ENCODE measurements at regions not wholly inside any gene's neighbourhood (a gene's known extent, or its start where the extent isn't known, plus 50 kb on each side); places are given as distances from the start of the nearest gene placed in this dataset.

GRCh38 chr12:93192878-93193277 is 184.8 kb upstream of the NUDT4 start:
- Histone ChIP-seq H3K27me3 (ENCODE audit: insufficient read depth, low read length, poor library complexity, severe bottlenecking) (no peaks in the 10 kb centered on the region), H2AFZ (ENCODE audit: low read length) (no peak overlapping the region), H3F3A (ENCODE audit: low read depth) (no peaks in the 10 kb centered on the region), H3K4me3 (ENCODE audit: low read length, poor library complexity, severe bottlenecking) (no peak overlapping the region), H3K79me2 (ENCODE audit: insufficient read depth, low read length) (no peaks in the 10 kb centered on the region), H3K9me2 (replicated peaks; ENCODE audit: low read depth, low read length) (no peaks in the 10 kb centered on the region), H3K9ac (ENCODE audit: low read depth, low read length, poor library complexity, severe bottlenecking) (no peak overlapping the region), H3K36me3 (ENCODE audit: insufficient read depth, low read length) (no peaks in the 10 kb centered on the region), H3K4me2 (ENCODE audit: low read depth, low read length, poor library complexity, severe bottlenecking) (no peak overlapping the region), H4K20me1 (ENCODE audit: insufficient read depth, low read length, poor library complexity, severe bottlenecking) (no peaks in the 10 kb centered on the region), H3K4me1 (ENCODE audit: insufficient read depth, low read length, poor library complexity, severe bottlenecking) (no peaks in the 10 kb centered on the region), H3K9me3 (ENCODE audit: insufficient read depth, low read depth, low read length) (no peaks in the 10 kb centered on the region)
- TF ChIP-seq CTCF (conservative IDR thresholded peaks at IDR 0.05; ENCODE audit: low read length): no peak
- no peak for TF ChIP-seq EZH2phosphoT487 (IDR thresholded peaks at IDR 0.05; ENCODE audit: borderline replicate concordance)

- Histone ChIP-seq H3K9me2 (replicated peaks; ENCODE audit: low read depth, low read length) (no peaks in the 10 kb centered on the region), H3K4me2 (ENCODE audit: low read depth, low read length, poor library complexity, severe bottlenecking) (no peak overlapping the region), H3K9me3 (ENCODE audit: insufficient read depth, low read depth, low read length) (no peaks in the 10 kb centered on the region), H3F3A (ENCODE audit: low read depth) (no peaks in the 10 kb centered on the region), H4K20me1 (ENCODE audit: insufficient read depth, low read length, poor library complexity, severe bottlenecking) (no peaks in the 10 kb centered on the region), H3K4me1 (ENCODE audit: insufficient read depth, low read length, poor library complexity, severe bottlenecking) (no peaks in the 10 kb centered on the region), H3K36me3 (ENCODE audit: insufficient read depth, low read length) (no peaks in the 10 kb centered on the region), H3K27me3 (ENCODE audit: insufficient read depth, low read length, poor library complexity, severe bottlenecking) (no peaks in the 10 kb centered on the region), H2AFZ (ENCODE audit: low read length) (no peak overlapping the region), H3K79me2 (ENCODE audit: insufficient read depth, low read length) (no peaks in the 10 kb centered on the region), H3K4me3 (ENCODE audit: low read length, poor library complexity, severe bottlenecking) (no peak overlapping the region), H3K9ac (ENCODE audit: low read depth, low read length, poor library complexity, severe bottlenecking) (no peak overlapping the region)
- TF ChIP-seq CTCF (conservative IDR thresholded peaks at IDR 0.05; ENCODE audit: low read length) (no peak), EZH2phosphoT487 (IDR thresholded peaks at IDR 0.05; ENCODE audit: borderline replicate concordance) (no peak)
Measured at GRCh38 chr12:93195511-93195910, 182.2 kb upstream of the NUDT4 start.

- Histone ChIP-seq H3K9ac (ENCODE audit: low read depth, low read length, poor library complexity, severe bottlenecking) (no peak overlapping the region), H3K79me2 (ENCODE audit: insufficient read depth, low read length) (no peaks in the 10 kb centered on the region), H3K27me3 (ENCODE audit: insufficient read depth, low read length, poor library complexity, severe bottlenecking) (no peaks in the 10 kb centered on the region), H3K9me2 (replicated peaks; ENCODE audit: low read depth, low read length) (no peaks in the 10 kb centered on the region), H3K4me3 (ENCODE audit: low read length, poor library complexity, severe bottlenecking) (no peak overlapping the region), H3K36me3 (ENCODE audit: insufficient read depth, low read length) (no peaks in the 10 kb centered on the region), H3K4me1 (ENCODE audit: insufficient read depth, low read length, poor library complexity, severe bottlenecking) (no peaks in the 10 kb centered on the region), H2AFZ (ENCODE audit: low read length) (no peak overlapping the region), H3K4me2 (ENCODE audit: low read depth, low read length, poor library complexity, severe bottlenecking) (no peak overlapping the region), H4K20me1 (ENCODE audit: insufficient read depth, low read length, poor library complexity, severe bottlenecking) (no peaks in the 10 kb centered on the region), H3F3A (ENCODE audit: low read depth) (no peaks in the 10 kb centered on the region), H3K9me3 (ENCODE audit: insufficient read depth, low read depth, low read length) (no peaks in the 10 kb centered on the region)
- TF ChIP-seq EZH2phosphoT487 (IDR thresholded peaks at IDR 0.05; ENCODE audit: borderline replicate concordance) (no peak), CTCF (conservative IDR thresholded peaks at IDR 0.05; ENCODE audit: low read length) (no peak)
Measured at GRCh38 chr12:93197067-93197593, 180.6 kb upstream of the NUDT4 start.
